ENCODE measurements at regions not wholly inside any gene's neighbourhood (a gene's known extent, or its start where the extent isn't known, plus 50 kb on each side); places are given as distances from the start of the nearest gene placed in this dataset.

- peak; percentile 92 for FAIRE-seq
- Histone ChIP-seq H3K9ac (ENCODE audit: control insufficient read depth, extremely low read depth, insufficient read depth, low read length) (peak overlapping the region; percentile 16), H3K9me3 (ENCODE audit: control insufficient read depth, low read depth, low read length) (no peaks in the 10 kb centered on the region), H4K20me1 (ENCODE audit: control insufficient read depth, extremely low read depth, insufficient read depth, low read length) (no peaks in the 10 kb centered on the region), H3K4me2 (ENCODE audit: control insufficient read depth, extremely low read depth, insufficient read depth, low read depth, low read length) (peak overlapping the region; percentile 65), H3K27me3 (ENCODE audit: control insufficient read depth, extremely low read depth, insufficient read depth, low read length) (no peaks in the 10 kb centered on the region), H3K4me3 (ENCODE audit: control insufficient read depth in 2 of 3, extremely low read depth in 1 of 3, insufficient read depth in 2 of 3, low read depth in 1 of 3, low read length in 3 of 3) (no peak overlapping the region), H3K79me2 (ENCODE audit: control insufficient read depth, insufficient read depth, low read length) (no peaks in the 10 kb centered on the region), H3K4me1 (ENCODE audit: control insufficient read depth, extremely low read depth, insufficient read depth, low read length) (peaks cover 37% of the 10 kb centered on the region), H3K9me1 (ENCODE audit: control insufficient read depth, extremely low read depth, insufficient read depth, low read length) (no peaks in the 10 kb centered on the region), H2AFZ (ENCODE audit: control insufficient read depth, low read length) (peak overlapping the region; percentile 67), H3K36me3 (ENCODE audit: control insufficient read depth in 2 of 2, extremely low read depth in 1 of 2, insufficient read depth in 2 of 2, low read length in 2 of 2) (no peaks in the 10 kb centered on the region), H3K27ac (ENCODE audit: control insufficient read depth, insufficient read depth, low read length) (peak overlapping the region; percentile 51)
- peak; percentile 28 for DNase-seq (ENCODE audit: low read depth, low spot score)
- TF ChIP-seq CTCF (optimal IDR thresholded peaks at IDR 0.05 in 1 of 3, IDR thresholded peaks at IDR 0.05 in 1 of 3, conservative IDR thresholded peaks at IDR 0.05 in 1 of 3; ENCODE audit: extremely low read depth in 1 of 3, insufficient read depth in 2 of 3, low read length in 3 of 3) = no peak
- TF ChIP-seq EZH2 (IDR thresholded peaks at IDR 0.05; ENCODE audit: low read length) = no peak
- dilution Hi-C loops (cut with MboI; ENCODE audit: extremely low pct_ligation_motif_present, low sequenced_read_pairs) = no loop called here
These were observed 542.5 kb downstream of the GATA3 start for GRCh38 chr10:8596929-8597472.

- Histone ChIP-seq H3K4me3 (ENCODE audit: control insufficient read depth in 2 of 3, extremely low read depth in 1 of 3, insufficient read depth in 2 of 3, low read depth in 1 of 3, low read length in 3 of 3) (no peak overlapping the region), H3K79me2 (ENCODE audit: control insufficient read depth, insufficient read depth, low read length) (no peaks in the 10 kb centered on the region), H3K27ac (ENCODE audit: control insufficient read depth, insufficient read depth, low read length) (no peak overlapping the region), H3K4me1 (ENCODE audit: control insufficient read depth, extremely low read depth, insufficient read depth, low read length) (peaks cover 24% of the 10 kb centered on the region), H3K9ac (ENCODE audit: control insufficient read depth, extremely low read depth, insufficient read depth, low read length) (no peak overlapping the region), H2AFZ (ENCODE audit: control insufficient read depth, low read length) (no peak overlapping the region), H3K9me1 (ENCODE audit: control insufficient read depth, extremely low read depth, insufficient read depth, low read length) (no peaks in the 10 kb centered on the region), H3K4me2 (ENCODE audit: control insufficient read depth, extremely low read depth, insufficient read depth, low read depth, low read length) (peak overlapping the region; percentile 6), H3K27me3 (ENCODE audit: control insufficient read depth, extremely low read depth, insufficient read depth, low read length) (no peaks in the 10 kb centered on the region), H3K36me3 (ENCODE audit: control insufficient read depth in 2 of 2, extremely low read depth in 1 of 2, insufficient read depth in 2 of 2, low read length in 2 of 2) (no peaks in the 10 kb centered on the region), H4K20me1 (ENCODE audit: control insufficient read depth, extremely low read depth, insufficient read depth, low read length) (no peaks in the 10 kb centered on the region), H3K9me3 (ENCODE audit: control insufficient read depth, low read depth, low read length) (no peaks in the 10 kb centered on the region)
- DNase-seq (ENCODE audit: low read depth, low spot score) (peak; percentile 35), FAIRE-seq (peak; percentile 88)
- TF ChIP-seq EZH2 (IDR thresholded peaks at IDR 0.05; ENCODE audit: low read length) (no peak), CTCF (optimal IDR thresholded peaks at IDR 0.05 in 1 of 3, IDR thresholded peaks at IDR 0.05 in 1 of 3, conservative IDR thresholded peaks at IDR 0.05 in 1 of 3; ENCODE audit: extremely low read depth in 1 of 3, insufficient read depth in 2 of 3, low read length in 3 of 3) (no peak)
- dilution Hi-C loops (cut with MboI; ENCODE audit: extremely low pct_ligation_motif_present, low sequenced_read_pairs) = no loop called here
These were observed 545.7 kb downstream of the GATA3 start for GRCh38 chr10:8600192-8600591.
